ENCODE measurements at regions not wholly inside any gene's neighbourhood (a gene's known extent, or its start where the extent isn't known, plus 50 kb on each side); places are given as distances from the start of the nearest gene placed in this dataset.

DNA sequence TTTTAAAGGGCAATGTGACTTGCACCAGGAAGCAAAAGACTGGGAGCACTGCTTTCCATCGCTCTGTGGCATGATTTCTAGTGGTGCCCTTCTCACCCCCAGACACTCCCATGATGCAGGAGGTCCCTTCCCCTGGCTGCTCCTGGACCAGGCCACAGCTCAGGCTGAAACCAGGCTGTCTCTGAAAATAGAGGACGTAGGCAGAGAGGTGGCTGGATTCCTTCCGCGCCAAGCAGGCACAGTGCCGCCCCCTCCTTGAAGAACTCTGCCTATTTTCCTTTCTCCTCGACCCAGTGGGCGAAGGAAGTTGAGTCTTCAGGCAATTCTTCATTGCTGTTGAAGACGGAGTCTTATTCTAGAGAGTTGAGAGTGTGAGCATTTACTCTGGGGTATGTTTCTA is 489.4 kb upstream of the TBL1XR1 start:
- Histone ChIP-seq H3K4me3 (no peak overlapping the region), H3K4me1 (no peaks in the 10 kb centered on the region), H3K36me3 (no peaks in the 10 kb centered on the region), H3K27ac (no peak overlapping the region), H3K27me3 (no peaks in the 10 kb centered on the region), H3K9me3 (no peaks in the 10 kb centered on the region)
- intact Hi-C loops (cut with DNase I; ENCODE audit: low total_unique reads), result no loop called here
- no peak for DNase-seq (ENCODE audit: low spot score in 2 of 2)
- no peak for TF ChIP-seq POLR2A (IDR thresholded peaks at IDR 0.05)
- no peak for TF ChIP-seq POLR2AphosphoS5 (IDR thresholded peaks at IDR 0.05)
- TF ChIP-seq, protein P1, sequence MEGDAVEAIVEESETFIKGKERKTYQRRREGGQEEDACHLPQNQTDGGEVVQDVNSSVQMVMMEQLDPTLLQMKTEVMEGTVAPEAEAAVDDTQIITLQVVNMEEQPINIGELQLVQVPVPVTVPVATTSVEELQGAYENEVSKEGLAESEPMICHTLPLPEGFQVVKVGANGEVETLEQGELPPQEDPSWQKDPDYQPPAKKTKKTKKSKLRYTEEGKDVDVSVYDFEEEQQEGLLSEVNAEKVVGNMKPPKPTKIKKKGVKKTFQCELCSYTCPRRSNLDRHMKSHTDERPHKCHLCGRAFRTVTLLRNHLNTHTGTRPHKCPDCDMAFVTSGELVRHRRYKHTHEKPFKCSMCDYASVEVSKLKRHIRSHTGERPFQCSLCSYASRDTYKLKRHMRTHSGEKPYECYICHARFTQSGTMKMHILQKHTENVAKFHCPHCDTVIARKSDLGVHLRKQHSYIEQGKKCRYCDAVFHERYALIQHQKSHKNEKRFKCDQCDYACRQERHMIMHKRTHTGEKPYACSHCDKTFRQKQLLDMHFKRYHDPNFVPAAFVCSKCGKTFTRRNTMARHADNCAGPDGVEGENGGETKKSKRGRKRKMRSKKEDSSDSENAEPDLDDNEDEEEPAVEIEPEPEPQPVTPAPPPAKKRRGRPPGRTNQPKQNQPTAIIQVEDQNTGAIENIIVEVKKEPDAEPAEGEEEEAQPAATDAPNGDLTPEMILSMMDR (IDR thresholded peaks at IDR 0.05), result no peak

DNA sequence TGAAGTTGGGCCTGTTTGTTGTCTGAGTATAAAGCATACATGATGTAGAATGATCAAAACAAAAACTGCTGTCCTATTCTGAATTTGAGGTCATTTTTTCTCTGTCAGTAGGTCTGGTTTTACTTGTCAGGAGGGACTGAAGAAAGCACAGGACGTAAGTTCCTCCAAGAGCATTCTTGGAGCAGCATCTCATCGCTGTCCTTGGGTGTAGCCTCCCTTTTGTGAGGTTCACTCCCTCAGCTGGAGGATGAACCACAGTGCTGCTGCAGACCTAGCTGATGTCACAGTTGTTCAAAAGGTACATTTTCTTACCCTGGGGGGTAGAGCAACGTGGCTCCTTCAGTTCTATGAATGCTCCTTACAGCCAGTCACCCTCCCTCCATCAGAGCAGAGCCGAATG is 490.0 kb upstream of the TBL1XR1 start:
- no peak overlapping the region for H3K27ac ChIP-seq
- H3K36me3 ChIP-seq, result no peaks in the 10 kb centered on the region
- H3K4me3 ChIP-seq, result no peak overlapping the region
- no peak for DNase-seq (ENCODE audit: low spot score in 2 of 2)
- intact Hi-C loops (cut with DNase I; ENCODE audit: low total_unique reads), result no loop called here
- TF ChIP-seq, protein P1 (IDR thresholded peaks at IDR 0.05), result no peak
- no peak for TF ChIP-seq POLR2AphosphoS5 (IDR thresholded peaks at IDR 0.05)
- no peak for TF ChIP-seq POLR2A (IDR thresholded peaks at IDR 0.05)
- H3K9me3 ChIP-seq, result no peaks in the 10 kb centered on the region
- H3K4me1 ChIP-seq, result no peaks in the 10 kb centered on the region
- no peaks in the 10 kb centered on the region for H3K27me3 ChIP-seq

DNA sequence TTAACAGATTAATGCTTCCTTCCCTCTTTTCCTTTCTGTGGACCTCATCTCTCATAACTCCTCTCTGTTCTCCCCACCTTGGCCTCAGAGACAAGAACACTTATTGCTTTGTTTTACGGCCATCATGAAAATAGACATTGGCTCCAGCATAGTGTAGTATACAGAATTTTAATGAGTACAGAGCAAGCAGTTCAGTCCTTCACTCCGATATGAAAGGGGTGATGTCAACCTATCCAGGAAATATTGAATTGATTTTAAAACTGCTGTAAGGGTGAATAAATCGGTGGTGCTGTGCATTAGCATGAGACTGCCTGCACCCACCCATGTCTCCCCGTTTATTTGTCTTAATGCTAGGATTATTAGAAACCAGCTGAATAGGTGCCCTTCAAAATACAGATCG is 490.9 kb upstream of the TBL1XR1 start:
- DNase-seq (ENCODE audit: low spot score in 2 of 2), result no peak
- TF ChIP-seq POLR2AphosphoS5 (IDR thresholded peaks at IDR 0.05) (no peak), POLR2A (IDR thresholded peaks at IDR 0.05) (no peak)
- TF ChIP-seq, protein P1 (IDR thresholded peaks at IDR 0.05), result no peak
- Histone ChIP-seq H3K27me3 (no peaks in the 10 kb centered on the region), H3K27ac (no peak overlapping the region), H3K4me3 (no peak overlapping the region), H3K9me3 (no peaks in the 10 kb centered on the region), H3K36me3 (no peaks in the 10 kb centered on the region), H3K4me1 (no peaks in the 10 kb centered on the region)
- intact Hi-C loops (cut with DNase I; ENCODE audit: low total_unique reads), result no loop called here

DNA sequence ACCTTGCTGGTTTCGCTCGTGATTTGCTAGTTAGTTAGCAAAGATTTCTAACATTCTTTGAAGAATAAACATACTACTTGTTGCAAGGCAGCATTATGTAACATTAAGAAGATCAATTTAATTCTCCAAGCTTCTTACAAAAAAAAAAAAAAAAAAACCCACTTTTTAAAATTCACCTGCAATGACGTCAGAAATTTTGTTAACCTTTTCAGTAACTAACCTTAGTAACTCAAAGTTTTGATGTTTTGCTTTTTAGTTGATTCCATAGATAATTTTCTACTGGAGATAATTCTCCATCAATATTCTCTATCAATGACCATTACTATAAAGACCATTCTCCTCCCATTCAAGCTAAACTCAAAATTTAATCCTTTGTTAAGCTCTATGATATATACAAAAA is 491.8 kb upstream of the TBL1XR1 start:
- no peak for DNase-seq (ENCODE audit: low spot score in 2 of 2)
- intact Hi-C loops (cut with DNase I; ENCODE audit: low total_unique reads), result no loop called here
- Histone ChIP-seq H3K36me3 (no peaks in the 10 kb centered on the region), H3K4me1 (no peaks in the 10 kb centered on the region), H3K27me3 (no peaks in the 10 kb centered on the region), H3K27ac (no peak overlapping the region), H3K4me3 (no peak overlapping the region), H3K9me3 (no peaks in the 10 kb centered on the region)
- TF ChIP-seq, protein P1 (IDR thresholded peaks at IDR 0.05), result no peak

DNA sequence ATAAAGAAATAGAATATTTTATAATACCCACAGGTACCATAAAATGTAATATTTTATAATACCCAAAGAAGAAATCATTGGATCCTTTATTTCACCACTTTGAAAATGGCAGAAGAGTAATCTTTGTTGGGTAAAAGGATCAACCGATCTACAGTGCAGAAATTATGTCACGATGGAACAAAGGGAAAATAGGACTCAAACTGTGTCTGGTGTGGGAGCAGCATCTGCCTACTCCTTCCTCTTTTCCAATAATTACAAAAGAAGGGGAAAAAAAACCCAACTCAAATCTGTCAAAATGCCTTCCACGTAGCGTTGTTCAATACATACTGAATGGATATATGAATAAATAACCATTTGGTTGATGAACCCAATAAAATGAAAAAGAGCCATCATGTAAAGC is 492.6 kb upstream of the TBL1XR1 start:
- no peak overlapping the region for H3K27ac ChIP-seq
- DNase-seq (ENCODE audit: low spot score in 2 of 2), result no peak
- intact Hi-C loops (cut with DNase I; ENCODE audit: low total_unique reads), result no loop called here
- no peaks in the 10 kb centered on the region for H3K36me3 ChIP-seq
- H3K4me1 ChIP-seq, result no peaks in the 10 kb centered on the region
- H3K27me3 ChIP-seq, result no peaks in the 10 kb centered on the region
- TF ChIP-seq POLR2AphosphoS5 (IDR thresholded peaks at IDR 0.05), result no peak
- TF ChIP-seq, protein P1 (IDR thresholded peaks at IDR 0.05), result no peak
- TF ChIP-seq POLR2A (IDR thresholded peaks at IDR 0.05), result no peak
- no peak overlapping the region for H3K4me3 ChIP-seq
- H3K9me3 ChIP-seq, result no peaks in the 10 kb centered on the region

Data from breast epithelium (tissue), 4 donors.